A549 (cell line): ENCODE measurements at regions not wholly inside any gene's neighbourhood (a gene's known extent, or its start where the extent isn't known, plus 50 kb on each side); places are given as distances from the start of the nearest gene placed in this dataset.

Experiments used
- ATAC-seq, 2 experiments: fragments of 200-7000 bp in 1 of 2; fragments of >200 bp in 1 of 2; cut with Nextera tagmentation in 1 of 2; cut with Tn5 transposase in 1 of 2; 3 replicates each; pipeline versions ENCODE4 v1.8.0 to v1.9.1; 2018 to 2020; ENCODE audit warnings: mild to moderate bottlenecking in 1 of 2, moderate library complexity in 1 of 2
- CTCF ChIA-PET: fragments of 300-600 bp; sonication (Branson Sonifier 250); formaldehyde crosslinking; extraction: SDS; loops from one replicate; lab custom pipeline; 2021; ENCODE audit warnings: antibody characterized with exemption, inconsistent platforms; lab: Yijun Ruan, JAX
- POLR2A ChIA-PET: fragments of 350-600 bp; formaldehyde crosslinking; extraction: SDS; loops from one replicate; lab custom pipeline; 2021; ENCODE audit warnings: antibody characterized with exemption, inconsistent platforms; lab: Yijun Ruan, JAX
- DNase-seq, 2 experiments: peaks; one replicate each; pipeline versions ENCODE4 v3.0.0 to v3.0.0-alpha.2; 2011 to 2016; ENCODE audit warnings: low read depth in 1 of 2, low spot score in 1 of 2
- FAIRE-seq: peaks from 2 replicates; lab custom pipeline; 2011; peaks lifted over from hg19 to GRCh38; lab: Jason Lieb, UNC
- H3K27ac ChIP-seq, 2 experiments: fragments of >200 bp; sonication (Bioruptor Twin); formaldehyde crosslinking; 3 replicates each; pipeline ENCODE4 v1.5.1; 2016 to 2017
- H3K4me1 ChIP-seq: fragments of >200 bp; sonication (Bioruptor Twin); formaldehyde crosslinking; 3 replicates; pipeline ENCODE4 v1.6.1; 2016
- H3K4me2 ChIP-seq: fragments of >200 bp; sonication (Bioruptor Twin); formaldehyde crosslinking; 3 replicates; pipeline ENCODE4 v1.6.1; 2016
- H3K4me3 ChIP-seq: fragments of >200 bp; sonication (Bioruptor Twin); formaldehyde crosslinking; 3 replicates; pipeline ENCODE4 v1.5.1; 2016
- H3K9me3 ChIP-seq: fragments of >200 bp; sonication (Bioruptor Twin); formaldehyde crosslinking; 3 replicates; pipeline ENCODE4 v1.6.1; 2016
- BCL3 ChIP-seq: fragments of >200 bp; sonication (Bioruptor Twin); formaldehyde crosslinking; IDR thresholded peaks from 3 replicates; pipeline ENCODE4 v1.6.1; 2016
- CBX2 ChIP-seq: fragments of 200-600 bp; sonication (generic); IDR thresholded peaks from 2 replicates; pipeline ENCODE4 v1.6.1; 2016; ENCODE audit warnings: low read depth, mild to moderate bottlenecking, borderline replicate concordance
- CEBPB ChIP-seq, 2 experiments: fragments of >200 bp in 1 of 2; sonication (Bioruptor Twin) in 1 of 2; formaldehyde crosslinking in 1 of 2; IDR thresholded peaks; 2 replicates each; pipeline ENCODE4 v1.6.1; 2012 to 2016
- CHD2 ChIP-seq: fragments of 150-350 bp; IDR thresholded peaks from 2 replicates; pipeline ENCODE4 v1.6.1; 2014; ENCODE audit warnings: low read length; ENCODE audit not compliant: partially characterized antibody
- CTCF ChIP-seq: fragments of >200 bp; sonication (Bioruptor Twin); formaldehyde crosslinking; IDR thresholded peaks from 3 replicates; pipeline ENCODE4 v1.5.1; 2016
- EHF ChIP-seq: fragments of 250-450 bp; sonication (Bioruptor Pico); IDR thresholded peaks from 2 replicates; pipeline ENCODE4 v1.5.0; 2020; ENCODE audit warnings: mild to moderate bottlenecking
- EHMT2 ChIP-seq: fragments of 200-600 bp; sonication (generic); IDR thresholded peaks from 2 replicates; pipeline ENCODE4 v1.6.1; 2016; ENCODE audit warnings: antibody characterized with exemption, low read depth, mild to moderate bottlenecking, moderate library complexity
- EP300 ChIP-seq, 2 experiments: fragments of >200 bp; sonication (Bioruptor Twin); formaldehyde crosslinking; IDR thresholded peaks; 2 replicates in 1 of 2; 3 replicates in 1 of 2; pipeline ENCODE4 v1.6.1; 2016 to 2017
- FOSB ChIP-seq: fragments of 250-450 bp; sonication (Bioruptor Pico); IDR thresholded peaks from 2 replicates; pipeline ENCODE4 v1.5.0; 2020; ENCODE audit warnings: mild to moderate bottlenecking, moderate library complexity
- FOSL2 ChIP-seq, 2 experiments: fragments of 450-650 bp in 1 of 2; fragments of >200 bp in 1 of 2; sonication (Bioruptor Twin) in 1 of 2; formaldehyde crosslinking; IDR thresholded peaks; 2 replicates each; pipeline versions ENCODE4 v1.5.0 to v1.6.1; 2016 to 2020; ENCODE audit warnings: mild to moderate bottlenecking in 1 of 2, moderate library complexity in 1 of 2
- FOXS1 ChIP-seq: fragments of 250-450 bp; sonication (Bioruptor Pico); IDR thresholded peaks from 2 replicates; pipeline ENCODE4 v1.5.0; 2020; ENCODE audit warnings: mild to moderate bottlenecking, moderate library complexity
- GATA3 ChIP-seq: IDR thresholded peaks from 2 replicates; pipeline ENCODE4 v1.6.1; 2012; ENCODE audit warnings: borderline replicate concordance
- HDAC2 ChIP-seq: fragments of 200-600 bp; sonication (generic); IDR thresholded peaks from 2 replicates; pipeline ENCODE4 v1.6.1; 2016
- HES2 ChIP-seq: fragments of >200 bp; sonication (Bioruptor Twin); formaldehyde crosslinking; IDR thresholded peaks from 2 replicates; pipeline ENCODE4 v1.6.1; 2016
- HOXA7 ChIP-seq: fragments of 250-450 bp; sonication (Bioruptor Pico); IDR thresholded peaks from 2 replicates; pipeline ENCODE4 v1.5.0; 2020; ENCODE audit warnings: mild to moderate bottlenecking, moderate library complexity
- HOXB13 ChIP-seq: fragments of 250-450 bp; sonication (Bioruptor Pico); IDR thresholded peaks from 2 replicates; pipeline ENCODE4 v1.5.0; 2020; ENCODE audit warnings: low read depth, mild to moderate bottlenecking, moderate library complexity
- JUNB ChIP-seq: fragments of >200 bp; sonication (Bioruptor Twin); formaldehyde crosslinking; IDR thresholded peaks from 2 replicates; pipeline ENCODE4 v1.6.1; 2016
- MAZ ChIP-seq: fragments of 150-350 bp; IDR thresholded peaks from 2 replicates; pipeline ENCODE4 v1.6.1; 2014; ENCODE audit warnings: antibody characterized with exemption, low read depth, low read length, borderline replicate concordance
- MYC ChIP-seq: IDR thresholded peaks from 2 replicates; pipeline ENCODE4 v1.6.1; 2012; ENCODE audit warnings: mild to moderate bottlenecking, inconsistent platforms, low read length, improper control_type of control experiment, borderline replicate concordance
- NFE2L2 ChIP-seq: fragments of 150-350 bp; conservative IDR thresholded peaks from 2 replicates; pipeline ENCODE4 v1.6.1; 2014; ENCODE audit warnings: low read length
- NPAS2 ChIP-seq: fragments of 250-450 bp; sonication (Bioruptor Pico); IDR thresholded peaks from 2 replicates; pipeline ENCODE4 v1.8.0; 2022; ENCODE audit warnings: mild to moderate bottlenecking, moderate library complexity, borderline replicate concordance
- NR3C1 ChIP-seq: fragments of >200 bp; sonication (Bioruptor Twin); formaldehyde crosslinking; IDR thresholded peaks from 3 replicates; pipeline ENCODE4 v1.6.1; 2017
- PHF8 ChIP-seq: fragments of 200-600 bp; sonication (generic); IDR thresholded peaks from 2 replicates; pipeline ENCODE4 v1.6.1; 2016; ENCODE audit warnings: low read depth, mild to moderate bottlenecking, antibody characterized with exemption, moderate library complexity, borderline replicate concordance
- POLR2AphosphoS2 ChIP-seq: conservative IDR thresholded peaks from 2 replicates; pipeline ENCODE4 v1.6.1; 2012; ENCODE audit warnings: low read length, improper control_type of control experiment, inconsistent platforms
- RAD21 ChIP-seq, 2 experiments: fragments of >200 bp in 1 of 2; sonication (Bioruptor Twin) in 1 of 2; formaldehyde crosslinking in 1 of 2; IDR thresholded peaks in 1 of 2; conservative IDR thresholded peaks in 1 of 2; 2 replicates in 1 of 2; 3 replicates in 1 of 2; pipeline ENCODE4 v1.6.1; 2012 to 2018; ENCODE audit warnings: inconsistent platforms in 1 of 2
- RFX5 ChIP-seq: fragments of 450-650 bp; IDR thresholded peaks from 2 replicates; pipeline ENCODE4 v1.7.1; 2014; ENCODE audit warnings: antibody characterized with exemption, mild to moderate bottlenecking, moderate library complexity
- RNF2 ChIP-seq: fragments of 200-600 bp; sonication (generic); IDR thresholded peaks from 2 replicates; pipeline ENCODE4 v1.6.1; 2016; ENCODE audit warnings: low read depth, mild to moderate bottlenecking, antibody characterized with exemption, moderate library complexity, borderline replicate concordance
- TFCP2L1 ChIP-seq: fragments of 250-450 bp; sonication (Bioruptor Pico); IDR thresholded peaks from 2 replicates; pipeline ENCODE4 v1.5.0; 2021; ENCODE audit warnings: mild to moderate bottlenecking
- ZC3H11A ChIP-seq: fragments of 450-650 bp; IDR thresholded peaks from 2 replicates; pipeline ENCODE4 v1.6.1; 2014; ENCODE audit warnings: antibody characterized with exemption, mild to moderate bottlenecking
- ZNF302 ChIP-seq: fragments of 250-450 bp; sonication (Bioruptor Pico); IDR thresholded peaks from 2 replicates; pipeline ENCODE4 v1.9.0; 2021; ENCODE audit warnings: inconsistent platforms, mild to moderate bottlenecking, moderate library complexity
- WGBS: methylation state at CpG from one replicate; pipeline ENCODE4 v1.1.6; 2017; ENCODE audit errors: missing lambda C conversion rate; 5-methylcytosine and 5-hydroxymethylcytosine counted together
- TF ChIP-seq, protein P1 (sequence below): IDR thresholded peaks from 2 replicates; pipeline ENCODE4 v1.6.1; 2012

GRCh38 chr11:19419808-19420207 is 179.1 kb upstream of the E2F8 start:
- ChIA-PET CTCF (interaction anchor here (1.9 kb wide), 1 partner anchor 40 kb away, joined by 4 read pairs; no protein-coding TSS in a partner anchor), POLR2A (no interaction called here)
- peak; percentile 79 to 91 for ATAC-seq
- H3K27ac ChIP-seq: peak overlapping the region; percentile 61 to 75
- TF ChIP-seq JUNB (0 out of 2 replicates have a peak, but pooled peaks have one; percentile 8), EP300 (IDR thresholded peaks at IDR 0.05) (peak; percentile 28 to 38; a peak in 1 of 5 replicates), BCL3 (0 out of 3 replicates have a peak, but pooled peaks have one; percentile 25), HES2 (peak; percentile 40; the same call in 1 of the 2 replicates), EHMT2 (no peak), FOSL2 (IDR thresholded peaks at IDR 0.05) (peak; percentile 17; the same call in 1 of the 2 replicates), FOSL2 (CRISPR knock-in tag; IDR thresholded peaks at IDR 0.05) (no peak), GATA3 (0 out of 2 replicates have a peak, but pooled peaks have one; percentile 3), HOXB13 (no peak), RFX5 (no peak), CEBPB (IDR thresholded peaks at IDR 0.05) (peak in 1 of 2 experiments; percentile 40; a peak in 3 of 4 replicates)
- FAIRE-seq: no peak
- 20% methylated on average over 7 of the region's 7 CpGs for WGBS
- H3K4me2 ChIP-seq: peak overlapping the region; percentile 82
- H3K4me3 ChIP-seq: peak overlapping the region; percentile 29
- H3K9me3 ChIP-seq: no peaks in the 10 kb centered on the region
- H3K4me1 ChIP-seq: peaks cover 31% of the 10 kb centered on the region
- peak in 1 of 2 experiments; percentile 75 for DNase-seq

DNA sequence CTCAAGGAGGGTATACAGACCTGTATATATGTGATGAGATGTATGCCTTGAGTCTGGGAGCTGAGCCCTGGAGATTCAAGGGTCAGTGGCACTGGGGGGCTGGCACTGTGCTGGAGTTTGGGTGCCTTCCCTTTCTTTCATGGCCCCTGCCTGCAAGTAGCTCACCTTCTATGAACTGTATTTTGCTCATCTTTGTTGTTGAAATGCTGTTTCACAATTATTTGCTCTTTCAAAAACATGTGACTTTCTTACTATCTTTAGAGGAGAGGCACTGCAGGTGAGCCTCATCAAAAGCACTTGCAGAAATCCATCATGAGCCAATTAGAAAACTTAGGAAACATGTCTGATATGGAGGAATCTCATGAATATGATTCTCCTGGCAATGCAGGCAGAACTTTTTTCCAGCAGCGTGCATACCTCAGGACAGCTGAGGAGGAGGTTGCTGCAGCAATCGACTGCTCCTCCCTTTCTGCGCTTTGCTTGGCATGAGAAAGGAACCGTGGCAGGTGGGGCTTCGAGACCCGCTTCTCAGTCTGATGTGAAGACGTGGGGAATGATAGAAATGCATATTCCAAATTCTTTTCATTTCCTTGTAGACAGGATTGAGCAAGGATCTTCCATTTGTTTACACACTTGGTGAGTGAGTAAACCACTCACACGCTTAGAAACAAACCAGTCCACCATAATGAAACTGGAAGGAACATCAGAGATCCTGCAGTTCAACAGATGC is 178.4 kb upstream of the E2F8 start:
- ATAC-seq (peak; percentile 83 to 87), FAIRE-seq (no peak), DNase-seq (peak in 1 of 2 experiments; percentile 69)
- ChIA-PET CTCF (interaction anchor here (1.9 kb wide), 1 partner anchor 39 kb away, joined by 4 read pairs; no protein-coding TSS in a partner anchor), POLR2A (no interaction called here)
- no peaks in the 10 kb centered on the region for H3K9me3 ChIP-seq
- peak overlapping the region; percentile 29 for H3K4me3 ChIP-seq
- peak overlapping the region; percentile 82 for H3K4me2 ChIP-seq
- WGBS: 3% methylated on average over 8 of the region's 8 CpGs
- H3K27ac ChIP-seq: peak overlapping the region; percentile 61 to 75
- peaks cover 31% of the 10 kb centered on the region for H3K4me1 ChIP-seq
- TF ChIP-seq FOXS1 (CRISPR knock-in tag) (no peak), MYC (no peak), CBX2 (no peak), CHD2 (no peak), ZNF302 (CRISPR knock-in tag) (no peak), POLR2AphosphoS2 (no peak), MAZ (no peak), RAD21 (conservative IDR thresholded peaks at IDR 0.05 in 1 of 2, IDR thresholded peaks at IDR 0.05 in 1 of 2) (no peak), NR3C1 (no peak), RFX5 (no peak), EHMT2 (no peak), GATA3 (peak; percentile 36; the same call in 1 of the 2 replicates), CEBPB (IDR thresholded peaks at IDR 0.05) (peak; percentile 9 to 86), RNF2 (no peak), PHF8 (no peak), CTCF (no peak), ZC3H11A (no peak), TFCP2L1 (CRISPR knock-in tag) (no peak), NFE2L2 (no peak), HOXA7 (CRISPR knock-in tag) (no peak), EP300 (IDR thresholded peaks at IDR 0.05) (peak in 1 of 2 experiments; percentile 43; a peak in 1 of 5 replicates), EHF (CRISPR knock-in tag) (no peak), FOSB (CRISPR knock-in tag) (no peak), FOSL2 (IDR thresholded peaks at IDR 0.05) (0 out of 2 replicates have a peak, but pooled peaks have one; percentile 2), FOSL2 (CRISPR knock-in tag; IDR thresholded peaks at IDR 0.05) (0 out of 2 replicates have a peak, but pooled peaks have one; percentile 19), NPAS2 (CRISPR knock-in tag) (no peak), HDAC2 (no peak)
- TF ChIP-seq, protein P1, sequence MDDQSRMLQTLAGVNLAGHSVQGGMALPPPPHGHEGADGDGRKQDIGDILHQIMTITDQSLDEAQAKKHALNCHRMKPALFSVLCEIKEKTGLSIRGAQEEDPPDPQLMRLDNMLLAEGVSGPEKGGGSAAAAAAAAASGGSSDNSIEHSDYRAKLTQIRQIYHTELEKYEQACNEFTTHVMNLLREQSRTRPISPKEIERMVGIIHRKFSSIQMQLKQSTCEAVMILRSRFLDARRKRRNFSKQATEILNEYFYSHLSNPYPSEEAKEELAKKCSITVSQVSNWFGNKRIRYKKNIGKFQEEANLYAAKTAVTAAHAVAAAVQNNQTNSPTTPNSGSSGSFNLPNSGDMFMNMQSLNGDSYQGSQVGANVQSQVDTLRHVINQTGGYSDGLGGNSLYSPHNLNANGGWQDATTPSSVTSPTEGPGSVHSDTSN: no peak
